ENCODE measurements at regions not wholly inside any gene's neighbourhood (a gene's known extent, or its start where the extent isn't known, plus 50 kb on each side); places are given as distances from the start of the nearest gene placed in this dataset.

GRCh38 chrX:42093756-42094155 is 170.4 kb upstream of the CASK start:
- no peak for DNase-seq (ENCODE audit: low read depth)
- no peak for TF ChIP-seq CTCF (IDR thresholded peaks at IDR 0.05; ENCODE audit: control insufficient read depth, insufficient read depth, low read depth, low read length, missing control alignments)
- H3K4me3 ChIP-seq (ENCODE audit: control insufficient read depth, low read depth, low read length) = no peak overlapping the region

GRCh38 chrX:42090395-42090794 is 167.0 kb upstream of the CASK start:
- TF ChIP-seq CTCF (IDR thresholded peaks at IDR 0.05; ENCODE audit: control insufficient read depth, insufficient read depth, low read depth, low read length, missing control alignments) = no peak
- no peak for DNase-seq (ENCODE audit: low read depth)

GRCh38 chrX:42089031-42089430 is 165.7 kb upstream of the CASK start:
- H3K4me3 ChIP-seq (ENCODE audit: control insufficient read depth, low read depth, low read length) = no peak overlapping the region
- no peak for DNase-seq (ENCODE audit: low read depth)
- TF ChIP-seq CTCF (IDR thresholded peaks at IDR 0.05; ENCODE audit: control insufficient read depth, insufficient read depth, low read depth, low read length, missing control alignments) = no peak

More at GRCh38 chrX:42090395-42090794, 167.0 kb upstream of the CASK start:
- no peak overlapping the region for H3K4me3 ChIP-seq (ENCODE audit: control insufficient read depth, low read depth, low read length)

GRCh38 chrX:42087960-42088359 is 164.6 kb upstream of the CASK start:
- DNase-seq (ENCODE audit: low read depth) = no peak
- H3K4me3 ChIP-seq (ENCODE audit: control insufficient read depth, low read depth, low read length) = no peak overlapping the region
- no peak for TF ChIP-seq CTCF (IDR thresholded peaks at IDR 0.05; ENCODE audit: control insufficient read depth, insufficient read depth, low read depth, low read length, missing control alignments)

GRCh38 chrX:42085836-42086235 is 162.5 kb upstream of the CASK start:
- TF ChIP-seq CTCF (IDR thresholded peaks at IDR 0.05; ENCODE audit: control insufficient read depth, insufficient read depth, low read depth, low read length, missing control alignments) = no peak
- H3K4me3 ChIP-seq (ENCODE audit: control insufficient read depth, low read depth, low read length) = no peak overlapping the region
- no peak for DNase-seq (ENCODE audit: low read depth)

GRCh38 chrX:42079968-42080367 is 156.6 kb upstream of the CASK start:
- DNase-seq (ENCODE audit: low read depth) = no peak
- H3K4me3 ChIP-seq (ENCODE audit: control insufficient read depth, low read depth, low read length) = no peak overlapping the region
- TF ChIP-seq CTCF (IDR thresholded peaks at IDR 0.05; ENCODE audit: control insufficient read depth, insufficient read depth, low read depth, low read length, missing control alignments) = no peak

- TF ChIP-seq CTCF (IDR thresholded peaks at IDR 0.05; ENCODE audit: control insufficient read depth, insufficient read depth, low read depth, low read length, missing control alignments) = no peak
- H3K4me3 ChIP-seq (ENCODE audit: control insufficient read depth, low read depth, low read length) = no peak overlapping the region
- no peak for DNase-seq (ENCODE audit: low read depth)
Measured at GRCh38 chrX:42077675-42078074, 154.3 kb upstream of the CASK start.

Data from AG09309 (cell line).